H9 (cell line): ENCODE measurements at regions not wholly inside any gene's neighbourhood (a gene's known extent, or its start where the extent isn't known, plus 50 kb on each side); places are given as distances from the start of the nearest gene placed in this dataset.

Experiments used
- DNase-seq: peaks from one replicate; pipeline ENCODE4 v3.0.0-alpha.2; 2017
- H2AFZ ChIP-seq: one replicate; pipeline ENCODE4 v1.6.1; 2013; ENCODE audit warnings: mild to moderate bottlenecking, low read length, control low read depth, moderate library complexity
- H2AK5ac ChIP-seq: 2 replicates; pipeline ENCODE4 v1.6.1; 2013; ENCODE audit warnings: low read length, control low read depth, mixed read lengths; ENCODE audit not compliant: insufficient read length
- H2BK120ac ChIP-seq: one replicate; pipeline ENCODE4 v1.6.1; 2013; ENCODE audit warnings: low read depth, mild to moderate bottlenecking, low read length, control low read depth, inconsistent platforms; ENCODE audit not compliant: poor library complexity, severe bottlenecking
- H2BK12ac ChIP-seq: 2 replicates; pipeline ENCODE4 v1.6.1; 2013; ENCODE audit warnings: low read length, control low read depth, mixed read lengths, low read depth; ENCODE audit not compliant: insufficient read length
- H2BK15ac ChIP-seq: 2 replicates; pipeline ENCODE4 v1.6.1; 2013; ENCODE audit warnings: low read depth, low read length, control low read depth
- H2BK20ac ChIP-seq: one replicate; pipeline ENCODE4 v1.6.1; 2013; ENCODE audit warnings: low read depth, mild to moderate bottlenecking, low read length, control low read depth, inconsistent platforms; ENCODE audit not compliant: poor library complexity, severe bottlenecking
- H2BK5ac ChIP-seq: 2 replicates; pipeline ENCODE4 v1.6.1; 2013; ENCODE audit warnings: low read length, control low read depth, mixed read lengths; ENCODE audit not compliant: insufficient read length
- H3K14ac ChIP-seq: 2 replicates; pipeline ENCODE4 v1.6.1; 2013; ENCODE audit warnings: low read length, control low read depth; ENCODE audit not compliant: insufficient read depth
- H3K18ac ChIP-seq: 2 replicates; pipeline ENCODE4 v1.6.1; 2013; ENCODE audit warnings: low read depth, mild to moderate bottlenecking, mixed read lengths, low read length, control low read depth; ENCODE audit not compliant: insufficient read length
- H3K23ac ChIP-seq: 2 replicates; pipeline ENCODE4 v1.6.1; 2013; ENCODE audit warnings: low read length, control low read depth, mixed read lengths, low read depth; ENCODE audit not compliant: insufficient read length
- H3K23me2 ChIP-seq: 2 replicates; pipeline ENCODE4 v1.6.1; 2013; ENCODE audit warnings: low read depth, mild to moderate bottlenecking, mixed read lengths, low read length, control low read depth; ENCODE audit not compliant: insufficient read length, poor library complexity, severe bottlenecking
- H3K27ac ChIP-seq: 2 replicates; pipeline ENCODE4 v1.5.1; 2013; ENCODE audit warnings: low read length, control low read depth, mixed read lengths, low read depth; ENCODE audit not compliant: insufficient read length
- H3K27me3 ChIP-seq: 2 replicates; pipeline ENCODE4 v1.6.1; 2013; ENCODE audit warnings: low read length, control low read depth, inconsistent platforms; ENCODE audit not compliant: insufficient read depth
- H3K4ac ChIP-seq: 2 replicates; pipeline ENCODE4 v1.6.1; 2013; ENCODE audit warnings: low read depth, mild to moderate bottlenecking, control low read depth, inconsistent platforms, low read length, moderate library complexity
- H3K4me1 ChIP-seq: 2 replicates; pipeline ENCODE4 v1.6.1; 2013; ENCODE audit warnings: low read length, control low read depth, inconsistent platforms; ENCODE audit not compliant: insufficient read depth
- H3K4me2 ChIP-seq: 2 replicates; pipeline ENCODE4 v1.6.1; 2013; ENCODE audit warnings: low read length, control low read depth, mixed read lengths; ENCODE audit not compliant: insufficient read length, insufficient read depth
- H3K56ac ChIP-seq: 2 replicates; pipeline ENCODE4 v1.6.1; 2013; ENCODE audit warnings: low read depth, mild to moderate bottlenecking, mixed read lengths, low read length, control low read depth; ENCODE audit not compliant: insufficient read length
- H3K79me1 ChIP-seq: 2 replicates; pipeline ENCODE4 v1.6.1; 2013; ENCODE audit warnings: low read depth, mild to moderate bottlenecking, moderate library complexity, low read length, control low read depth, inconsistent platforms; ENCODE audit not compliant: insufficient read depth, poor library complexity, severe bottlenecking
- H3K79me2 ChIP-seq: 2 replicates; pipeline ENCODE4 v1.6.1; 2013; ENCODE audit warnings: low read length, control low read depth, inconsistent platforms; ENCODE audit not compliant: insufficient read depth
- H3K9ac ChIP-seq: 2 replicates; pipeline ENCODE4 v1.6.1; 2013; ENCODE audit warnings: low read length, control low read depth, mixed read lengths; ENCODE audit not compliant: insufficient read length; ENCODE audit errors: extremely low read depth
- H3K9me3 ChIP-seq: one replicate; pipeline ENCODE4 v1.6.1; 2013; ENCODE audit warnings: low read depth, low read length, inconsistent platforms; ENCODE audit not compliant: control insufficient read depth
- H3T11ph ChIP-seq: one replicate; pipeline ENCODE4 v1.6.1; 2013; ENCODE audit warnings: mild to moderate bottlenecking, low read length, control low read depth, inconsistent platforms
- H4K20me1 ChIP-seq: one replicate; pipeline ENCODE4 v1.6.1; 2013; ENCODE audit not compliant: control insufficient read depth, insufficient read length, insufficient read depth
- H4K5ac ChIP-seq: 2 replicates; pipeline ENCODE4 v1.6.1; 2013; ENCODE audit warnings: low read depth, mild to moderate bottlenecking, mixed read lengths, low read length, control low read depth; ENCODE audit not compliant: insufficient read length
- H4K8ac ChIP-seq: replicated peaks from 2 replicates; pipeline ENCODE4 v1.6.1; 2013; ENCODE audit warnings: low read length, control low read depth, mixed read lengths, low read depth; ENCODE audit not compliant: insufficient read length
- H4K91ac ChIP-seq: 2 replicates; pipeline ENCODE4 v1.6.1; 2013; ENCODE audit warnings: low read depth, mild to moderate bottlenecking, moderate library complexity, mixed read lengths, low read length, control low read depth; ENCODE audit not compliant: insufficient read length
- H3K27ac Mint-ChIP-seq, 3 experiments: 2 replicates in 2 of 3; 3 replicates in 1 of 3; pipeline ENCODE4 v1.8.0; 2020 to 2021; ENCODE audit warnings: mixed read lengths in 3 of 3, mild to moderate bottlenecking in 1 of 3, moderate library complexity in 1 of 3
- H3K27me3 Mint-ChIP-seq: 2 replicates; pipeline ENCODE4 v1.8.0; 2021; ENCODE audit warnings: low read depth, mild to moderate bottlenecking, moderate library complexity, mixed read lengths
- H3K36me3 Mint-ChIP-seq, 3 experiments: 2 replicates in 2 of 3; 3 replicates in 1 of 3; pipeline ENCODE4 v1.8.0; 2020 to 2021; ENCODE audit warnings: low read depth in 3 of 3, mixed read lengths in 3 of 3; ENCODE audit not compliant: insufficient read depth in 1 of 3
- H3K4me1 Mint-ChIP-seq, 2 experiments: 2 replicates each; pipeline ENCODE4 v1.8.0; 2020; ENCODE audit warnings: mixed read lengths in 2 of 2
- H3K4me3 Mint-ChIP-seq, 2 experiments: 2 replicates in 1 of 2; 3 replicates in 1 of 2; pipeline ENCODE4 v1.8.0; 2020 to 2021; ENCODE audit warnings: mild to moderate bottlenecking in 2 of 2, mixed read lengths in 2 of 2, moderate library complexity in 1 of 2
- H3K9me3 Mint-ChIP-seq, 2 experiments: 2 replicates in 1 of 2; 3 replicates in 1 of 2; pipeline ENCODE4 v1.8.0; 2020; ENCODE audit warnings: mild to moderate bottlenecking in 2 of 2, mixed read lengths in 2 of 2, moderate library complexity in 1 of 2
- WGBS: extraction: QIAGEN DNeasy Blood & Tissue Kit; methylation state at CpG from one replicate; pipeline ENCODE4 v1.1.7; 2013; ENCODE audit warnings: missing lambda C conversion rate, low lambda C conversion rate, mixed read lengths; ENCODE audit not compliant: insufficient read length; ENCODE audit errors: extremely low coverage; 5-methylcytosine and 5-hydroxymethylcytosine counted together
- TF ChIP-seq, protein P1 (sequence below): fragments of 200-600 bp; sonication (generic); conservative IDR thresholded peaks from 3 replicates; pipeline ENCODE4 v1.8.0; 2021; ENCODE audit warnings: antibody characterized with exemption, mild to moderate bottlenecking

DNA sequence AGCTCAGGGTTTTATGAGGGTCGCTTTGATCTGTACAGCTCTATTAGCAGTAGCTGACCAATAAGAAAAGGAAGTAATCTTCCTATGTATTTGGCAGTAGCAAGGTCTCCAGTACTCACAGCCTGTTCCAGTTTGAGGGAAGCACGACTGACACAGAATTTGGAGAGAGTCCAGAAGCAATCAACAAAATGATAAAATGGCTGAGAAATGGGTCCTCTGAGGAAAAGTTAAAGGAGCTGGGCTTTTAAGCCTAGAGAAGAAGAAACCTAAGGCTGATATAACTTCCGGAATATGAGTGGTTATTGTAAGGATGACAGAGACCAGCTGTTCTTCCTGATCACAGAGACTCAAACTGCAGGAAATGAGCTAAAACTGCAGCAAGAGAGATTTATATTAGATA, 382.8 kb downstream of the GPD2 start:
- Histone ChIP-seq H3K9me3 (no peaks in the 10 kb centered on the region), H3K23me2 (no peaks in the 10 kb centered on the region), H3K79me1 (no peaks in the 10 kb centered on the region), H4K5ac (no peak overlapping the region), H3K23ac (no peak overlapping the region), H2BK120ac (no peak overlapping the region), H2BK15ac (no peak overlapping the region), H3K79me2 (no peaks in the 10 kb centered on the region), H4K8ac (no peak overlapping the region), H4K20me1 (no peaks in the 10 kb centered on the region), H3K27me3 (no peaks in the 10 kb centered on the region), H2BK20ac (no peak overlapping the region), H3K56ac (no peak overlapping the region), H3K4me2 (no peak overlapping the region), H3K18ac (no peak overlapping the region), H2BK12ac (no peak overlapping the region), H3K14ac (no peak overlapping the region), H3T11ph (no peak overlapping the region), H2AFZ (no peak overlapping the region), H2BK5ac (no peak overlapping the region), H4K91ac (no peak overlapping the region), H3K27ac (no peak overlapping the region), H3K4ac (no peak overlapping the region), H3K4me1 (no peaks in the 10 kb centered on the region), H2AK5ac (no peak overlapping the region), H3K9ac (no peak overlapping the region)
- Mint-ChIP-seq H3K27ac (no peak overlapping the region), H3K9me3 (no peaks in the 10 kb centered on the region), H3K36me3 (no peaks in the 10 kb centered on the region; a peak in 1 of 7 replicates), H3K27me3 (no peaks in the 10 kb centered on the region), H3K4me1 (peaks cover 4 to 7% of the 10 kb centered on the region in 2 experiments), H3K4me3 (no peak overlapping the region)
- no peak for DNase-seq
- TF ChIP-seq, protein P1, sequence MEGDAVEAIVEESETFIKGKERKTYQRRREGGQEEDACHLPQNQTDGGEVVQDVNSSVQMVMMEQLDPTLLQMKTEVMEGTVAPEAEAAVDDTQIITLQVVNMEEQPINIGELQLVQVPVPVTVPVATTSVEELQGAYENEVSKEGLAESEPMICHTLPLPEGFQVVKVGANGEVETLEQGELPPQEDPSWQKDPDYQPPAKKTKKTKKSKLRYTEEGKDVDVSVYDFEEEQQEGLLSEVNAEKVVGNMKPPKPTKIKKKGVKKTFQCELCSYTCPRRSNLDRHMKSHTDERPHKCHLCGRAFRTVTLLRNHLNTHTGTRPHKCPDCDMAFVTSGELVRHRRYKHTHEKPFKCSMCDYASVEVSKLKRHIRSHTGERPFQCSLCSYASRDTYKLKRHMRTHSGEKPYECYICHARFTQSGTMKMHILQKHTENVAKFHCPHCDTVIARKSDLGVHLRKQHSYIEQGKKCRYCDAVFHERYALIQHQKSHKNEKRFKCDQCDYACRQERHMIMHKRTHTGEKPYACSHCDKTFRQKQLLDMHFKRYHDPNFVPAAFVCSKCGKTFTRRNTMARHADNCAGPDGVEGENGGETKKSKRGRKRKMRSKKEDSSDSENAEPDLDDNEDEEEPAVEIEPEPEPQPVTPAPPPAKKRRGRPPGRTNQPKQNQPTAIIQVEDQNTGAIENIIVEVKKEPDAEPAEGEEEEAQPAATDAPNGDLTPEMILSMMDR = no peak
- WGBS = no CpG with 5 or more reads among the region's 3 CpGs
